ENCODE measurements at regions not wholly inside any gene's neighbourhood (a gene's known extent, or its start where the extent isn't known, plus 50 kb on each side); places are given as distances from the start of the nearest gene placed in this dataset.

DNA sequence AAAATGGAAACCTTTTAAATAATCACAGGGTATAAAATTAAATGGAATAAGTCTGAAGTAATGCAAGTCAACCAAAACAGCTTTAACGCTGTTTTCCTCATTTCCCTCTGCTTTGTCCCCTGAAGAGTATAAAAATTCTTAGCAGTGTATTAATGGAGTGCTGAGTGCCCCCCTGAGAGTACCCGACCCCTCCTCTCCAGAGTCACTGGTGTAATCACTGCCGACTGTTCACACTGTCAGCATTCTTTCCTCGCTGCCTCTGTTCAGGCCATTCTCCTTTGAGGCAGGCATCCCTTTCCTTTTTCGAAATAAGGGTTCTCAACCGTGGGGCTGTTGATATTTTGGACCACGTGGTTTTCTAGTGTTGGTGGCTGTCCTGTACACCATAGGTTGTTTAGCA lies 146.9 kb upstream of the SLC10A2 start:
- TF ChIP-seq, protein P1, sequence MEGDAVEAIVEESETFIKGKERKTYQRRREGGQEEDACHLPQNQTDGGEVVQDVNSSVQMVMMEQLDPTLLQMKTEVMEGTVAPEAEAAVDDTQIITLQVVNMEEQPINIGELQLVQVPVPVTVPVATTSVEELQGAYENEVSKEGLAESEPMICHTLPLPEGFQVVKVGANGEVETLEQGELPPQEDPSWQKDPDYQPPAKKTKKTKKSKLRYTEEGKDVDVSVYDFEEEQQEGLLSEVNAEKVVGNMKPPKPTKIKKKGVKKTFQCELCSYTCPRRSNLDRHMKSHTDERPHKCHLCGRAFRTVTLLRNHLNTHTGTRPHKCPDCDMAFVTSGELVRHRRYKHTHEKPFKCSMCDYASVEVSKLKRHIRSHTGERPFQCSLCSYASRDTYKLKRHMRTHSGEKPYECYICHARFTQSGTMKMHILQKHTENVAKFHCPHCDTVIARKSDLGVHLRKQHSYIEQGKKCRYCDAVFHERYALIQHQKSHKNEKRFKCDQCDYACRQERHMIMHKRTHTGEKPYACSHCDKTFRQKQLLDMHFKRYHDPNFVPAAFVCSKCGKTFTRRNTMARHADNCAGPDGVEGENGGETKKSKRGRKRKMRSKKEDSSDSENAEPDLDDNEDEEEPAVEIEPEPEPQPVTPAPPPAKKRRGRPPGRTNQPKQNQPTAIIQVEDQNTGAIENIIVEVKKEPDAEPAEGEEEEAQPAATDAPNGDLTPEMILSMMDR (IDR thresholded peaks at IDR 0.05) = no peak
- no peak for TF ChIP-seq POLR2A (IDR thresholded peaks at IDR 0.05)

Measured in lower leg skin (tissue), 3 donors.